Endothelial cell of umbilical vein (primary cell): ENCODE measurements at regions not wholly inside any gene's neighbourhood (a gene's known extent, or its start where the extent isn't known, plus 50 kb on each side); places are given as distances from the start of the nearest gene placed in this dataset.

Experiments
- BruUV-seq: library from RNA; stranded (reverse); fragments of 400-500 nt; replicated peaks from 2 replicates; lab custom pipeline; 2021; lab: Mats Ljungman, UMichigan
- CTCF ChIA-PET: fragments of 300-600, 350-600 bp; sonication (Branson Sonifier 250); formaldehyde crosslinking; loops from one replicate; lab custom pipeline; 2021; ENCODE audit warnings: antibody characterized with exemption, inconsistent platforms; lab: Charles Lee
- POLR2A ChIA-PET: fragments of 300-600, 350-600 bp; sonication (Branson Sonifier 250); formaldehyde crosslinking; loops from one replicate; lab custom pipeline; 2021; ENCODE audit warnings: antibody characterized with exemption, inconsistent platforms; lab: Charles Lee
- DNase-seq: peaks from one replicate; pipeline ENCODE4 v3.0.0-alpha.2; 2011; ENCODE audit warnings: low read depth, low spot score
- FAIRE-seq: peaks from 2 replicates; lab custom pipeline; 2011; peaks lifted over from hg19 to GRCh38; lab: Jason Lieb, UNC
- H2AFZ ChIP-seq: 2 replicates; pipeline ENCODE4 v1.6.0; 2012; ENCODE audit warnings: low read depth, low read length, control low read depth, inconsistent platforms
- H3K27ac ChIP-seq: 2 replicates; pipeline ENCODE4 v1.5.1; 2011; ENCODE audit warnings: low read depth, mild to moderate bottlenecking, control low read depth, low read length, moderate library complexity; ENCODE audit not compliant: insufficient read depth
- H3K27me3 ChIP-seq, 2 experiments: 2 replicates each; pipeline versions ENCODE4 v1.6.0 to v1.6.1; 2011; ENCODE audit warnings: low read length in 2 of 2, mixed read lengths in 1 of 2; ENCODE audit not compliant: control insufficient read depth in 2 of 2, insufficient read depth in 2 of 2
- H3K36me3 ChIP-seq, 2 experiments: 2 replicates in 1 of 2; 3 replicates in 1 of 2; pipeline ENCODE4 v1.5.1; 2011; ENCODE audit warnings: low read length in 2 of 2, mild to moderate bottlenecking in 1 of 2, moderate library complexity in 1 of 2; ENCODE audit not compliant: control insufficient read depth in 2 of 2, insufficient read depth in 2 of 2; ENCODE audit errors: extremely low read depth in 1 of 2
- H3K4me1 ChIP-seq: 3 replicates; pipeline ENCODE4 v1.5.1; 2011; ENCODE audit warnings: mild to moderate bottlenecking, low read length; ENCODE audit not compliant: control insufficient read depth, insufficient read depth; ENCODE audit errors: extremely low read depth
- H3K4me2 ChIP-seq: 2 replicates; pipeline ENCODE4 v1.6.1; 2011; ENCODE audit warnings: low read length, control low read depth, mixed read lengths; ENCODE audit not compliant: insufficient read depth
- H3K4me3 ChIP-seq, 3 experiments: fragments of 200-600 bp in 1 of 3; sonication (generic), shearing (Covaris generic) in 1 of 3; replicated peaks in 1 of 3; 2 replicates each; pipeline ENCODE4 v1.5.1; 2011 to 2016; ENCODE audit warnings: control low read depth in 3 of 3, low read length in 3 of 3, mild to moderate bottlenecking in 2 of 3, inconsistent platforms in 1 of 3, low read depth in 1 of 3, moderate library complexity in 1 of 3; ENCODE audit not compliant: insufficient read depth in 1 of 3
- H3K79me2 ChIP-seq: 2 replicates; pipeline ENCODE4 v1.6.0; 2012; ENCODE audit warnings: low read length, inconsistent platforms; ENCODE audit not compliant: control insufficient read depth, insufficient read depth
- H3K9ac ChIP-seq: replicated peaks from 2 replicates; pipeline ENCODE3; 2011; ENCODE audit warnings: low read length, control low read depth; ENCODE audit not compliant: insufficient read depth; ENCODE audit errors: extremely low read depth
- H3K9me1 ChIP-seq: replicated peaks from 3 replicates; pipeline ENCODE4 v1.6.0; 2011; ENCODE audit warnings: mild to moderate bottlenecking, low read length; ENCODE audit not compliant: control insufficient read depth, insufficient read depth; ENCODE audit errors: extremely low read depth
- H3K9me3 ChIP-seq: replicated peaks from 2 replicates; pipeline ENCODE4 v1.5.1; 2012; ENCODE audit warnings: low read length, inconsistent platforms; ENCODE audit not compliant: control insufficient read depth, insufficient read depth
- H4K20me1 ChIP-seq: replicated peaks from 2 replicates; pipeline ENCODE3; 2011; ENCODE audit warnings: mild to moderate bottlenecking, low read length; ENCODE audit not compliant: control insufficient read depth, insufficient read depth; ENCODE audit errors: extremely low read depth
- EZH2 ChIP-seq: IDR thresholded peaks from 2 replicates; pipeline ENCODE4 v1.6.1; 2012; ENCODE audit warnings: borderline replicate concordance, low read depth, mild to moderate bottlenecking, moderate library complexity, low read length, inconsistent platforms; ENCODE audit not compliant: severe bottlenecking
- FOS ChIP-seq: IDR thresholded peaks from 2 replicates; pipeline ENCODE4 v1.6.1; 2011; ENCODE audit warnings: mild to moderate bottlenecking, low read length, moderate library complexity, borderline replicate concordance; ENCODE audit not compliant: insufficient read depth
- GATA2 ChIP-seq: IDR thresholded peaks from 2 replicates; pipeline ENCODE4 v1.7.0; 2011; ENCODE audit warnings: low read depth, mild to moderate bottlenecking, moderate library complexity, mixed read lengths, low read length; ENCODE audit not compliant: insufficient read length, insufficient read depth
- JUN ChIP-seq: IDR thresholded peaks from 2 replicates; pipeline ENCODE4 v1.6.1; 2011; ENCODE audit warnings: borderline replicate concordance, low read depth; ENCODE audit not compliant: insufficient read length, insufficient read depth
- MAX ChIP-seq: IDR thresholded peaks from 2 replicates; pipeline ENCODE4 v1.6.1; 2011; ENCODE audit not compliant: insufficient read depth, insufficient read length
- MYC ChIP-seq: IDR thresholded peaks from one replicate; pipeline ENCODE4 v1.6.1; 2011; ENCODE audit warnings: mild to moderate bottlenecking, low read depth, low read length
- POLR2AphosphoS5 ChIP-seq: IDR thresholded peaks from 2 replicates; pipeline ENCODE4 v1.6.1; 2012; ENCODE audit warnings: low read depth, mild to moderate bottlenecking, control low read depth, low read length, moderate library complexity; ENCODE audit not compliant: insufficient read depth
- dilution Hi-C: fragments of 300-500 bp; cut with MboI; formaldehyde crosslinking; loops from one replicate; pipeline ENCODE4 v1.15.0; 2019; ENCODE audit warnings: low sequenced_read_pairs; ENCODE audit not compliant: extremely low pct_ligation_motif_present
- intact Hi-C: fragments of 100-400 bp; cut with micrococcal nuclease; formaldehyde crosslinking; loops from one replicate; pipeline ENCODE4 v1.10.0; 2022

- ChIA-PET POLR2A (no interaction called here), CTCF (no interaction called here)
- dilution Hi-C loops (no loop called here), intact Hi-C loops (no loop called here)
- FAIRE-seq (no peak), DNase-seq (no peak)
- no peak overlapping the region for H3K9ac ChIP-seq
- no peaks in the 10 kb centered on the region for H3K79me2 ChIP-seq
- no peaks in the 10 kb centered on the region for H4K20me1 ChIP-seq
- H3K9me3 ChIP-seq, result no peaks in the 10 kb centered on the region
- no TSS peak for BruUV-seq
- H2AFZ ChIP-seq, result no peak overlapping the region
- H3K27ac ChIP-seq, result no peak overlapping the region
- TF ChIP-seq GATA2 (no peak), FOS (no peak)
- H3K4me1 ChIP-seq, result peaks cover 12% of the 10 kb centered on the region
- no peaks in the 10 kb centered on the region for H3K36me3 ChIP-seq
- no peaks in the 10 kb centered on the region for H3K27me3 ChIP-seq
- no peak overlapping the region for H3K4me3 ChIP-seq
- H3K9me1 ChIP-seq, result no peaks in the 10 kb centered on the region
- H3K4me2 ChIP-seq, result no peak overlapping the region
Measured at GRCh38 chr12:93231938-93232337, 145.8 kb upstream of the NUDT4 start.

GRCh38 chr12:93234641-93235040, 143.1 kb upstream of the NUDT4 start:
- intact Hi-C loops, result no loop called here
- H3K4me2 ChIP-seq, result no peak overlapping the region
- FAIRE-seq (no peak), DNase-seq (peak; percentile 89)
- peaks cover 4% of the 10 kb centered on the region for H3K4me1 ChIP-seq
- no peaks in the 10 kb centered on the region for H3K9me3 ChIP-seq
- no peak overlapping the region for H3K9ac ChIP-seq
- no TSS peak for BruUV-seq
- H3K36me3 ChIP-seq, result no peaks in the 10 kb centered on the region
- ChIA-PET POLR2A (no interaction called here), CTCF (interaction anchor here (1.0 kb wide), 1 partner anchor 10 kb away, joined by 3 read pairs; no protein-coding TSS in a partner anchor)
- H3K27ac ChIP-seq, result no peak overlapping the region
- no peak overlapping the region for H3K4me3 ChIP-seq
- no peak for TF ChIP-seq MYC
- TF ChIP-seq FOS, result no peak
- TF ChIP-seq MAX, result no peak
- TF ChIP-seq JUN, result no peak
- TF ChIP-seq POLR2AphosphoS5, result no peak
- no peak for TF ChIP-seq GATA2
- no peak for TF ChIP-seq EZH2
- H2AFZ ChIP-seq, result no peak overlapping the region
- H3K79me2 ChIP-seq, result no peaks in the 10 kb centered on the region
- dilution Hi-C loops, result no loop called here
- H3K27me3 ChIP-seq, result no peaks in the 10 kb centered on the region
- no peaks in the 10 kb centered on the region for H4K20me1 ChIP-seq
- no peaks in the 10 kb centered on the region for H3K9me1 ChIP-seq
